Caki2 (cell line): ENCODE measurements at regions not wholly inside any gene's neighbourhood (a gene's known extent, or its start where the extent isn't known, plus 50 kb on each side); places are given as distances from the start of the nearest gene placed in this dataset.

Experiments
- DNase-seq: peaks from one replicate; pipeline ENCODE4 v3.0.0-alpha.2; 2015; ENCODE audit warnings: low read depth
- in situ Hi-C: cut with HindIII; loops from 2 replicates; pipeline ENCODE4 v1.10.0; 2016; ENCODE audit warnings: low sequenced_read_pairs, low pct_unique_long_range_greater_than_20kb, mixed read lengths

GRCh38 chr16:86432691-86433090 lies 77.6 kb upstream of the FOXF1 start:
- DNase-seq, result no peak
- in situ Hi-C loops, result no loop called here

- no peak for DNase-seq
- in situ Hi-C loops, result no loop called here
Measured at GRCh38 chr16:86436466-86437185, 73.7 kb upstream of the FOXF1 start.

DNA sequence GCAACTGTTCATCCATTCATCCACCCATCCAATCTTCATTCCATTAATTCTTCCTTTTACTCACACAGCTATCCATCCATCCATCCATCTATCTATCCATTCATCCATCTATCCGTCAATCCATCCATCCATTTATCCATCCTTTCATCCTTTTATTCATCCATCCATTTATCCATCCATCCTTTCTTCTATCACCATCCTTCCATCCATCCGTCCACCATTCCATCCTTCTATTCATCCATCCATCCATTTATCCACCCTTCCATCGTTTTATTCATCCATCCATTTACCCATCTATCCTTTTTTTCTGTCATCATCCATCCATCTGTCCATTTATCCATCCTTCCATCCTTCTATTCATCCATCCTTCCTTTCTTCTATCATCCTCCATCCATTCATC lies 73.0 kb upstream of the FOXF1 start:
- in situ Hi-C loops, result no loop called here
- no peak for DNase-seq

DNA sequence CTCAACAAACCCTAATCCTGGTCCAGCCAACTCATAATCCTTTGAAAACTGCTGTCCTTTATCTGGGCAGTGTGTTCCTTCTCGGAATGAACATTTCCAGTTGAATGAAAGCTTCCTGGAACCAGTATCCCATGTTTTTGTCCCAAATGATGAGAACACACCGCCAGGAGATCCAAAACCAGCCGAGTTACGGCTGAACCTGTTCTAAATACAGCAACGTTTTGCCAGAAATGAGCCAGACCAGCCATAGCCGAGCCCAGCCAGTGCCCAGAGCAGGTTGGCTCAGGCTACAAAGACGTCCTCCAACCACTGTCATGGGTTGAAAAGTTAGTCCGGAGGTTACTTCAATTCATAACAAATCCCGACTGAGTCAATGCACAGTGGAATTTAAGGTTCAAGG lies 67.6 kb upstream of the FOXF1 start:
- DNase-seq, result no peak
- in situ Hi-C loops, result no loop called here

DNA sequence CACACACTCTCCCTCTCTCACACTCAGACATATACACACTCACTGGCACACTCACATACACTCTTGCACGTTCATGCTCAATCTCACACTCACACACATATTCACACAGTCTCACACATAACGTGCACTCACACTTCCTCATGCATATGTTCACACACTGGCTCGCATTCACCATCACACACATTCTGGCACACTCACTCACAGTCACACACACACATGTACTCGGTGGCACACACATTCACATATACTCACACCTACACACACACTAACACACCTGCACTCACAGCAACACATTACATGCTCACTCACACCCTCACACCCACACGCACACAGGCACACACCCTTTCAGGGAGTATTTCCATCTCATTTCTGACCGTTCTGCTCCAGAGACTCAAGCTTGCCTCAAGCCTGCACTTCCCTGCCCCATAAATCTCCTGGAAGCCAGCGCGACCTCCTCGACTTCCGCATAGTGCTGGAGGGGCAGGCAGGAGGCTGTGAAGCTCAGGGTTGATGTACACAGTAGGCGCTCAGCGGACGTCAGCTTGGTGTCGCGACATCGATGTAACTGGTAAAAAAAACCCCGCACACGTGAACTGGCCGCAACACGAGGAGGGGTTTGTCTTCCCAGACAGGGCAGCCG lies 66.7 kb upstream of the FOXF1 start:
- in situ Hi-C loops, result no loop called here
- DNase-seq, result no peak

GRCh38 chr16:86444261-86444660 lies 66.1 kb upstream of the FOXF1 start:
- in situ Hi-C loops, result no loop called here
- DNase-seq, result no peak

DNA sequence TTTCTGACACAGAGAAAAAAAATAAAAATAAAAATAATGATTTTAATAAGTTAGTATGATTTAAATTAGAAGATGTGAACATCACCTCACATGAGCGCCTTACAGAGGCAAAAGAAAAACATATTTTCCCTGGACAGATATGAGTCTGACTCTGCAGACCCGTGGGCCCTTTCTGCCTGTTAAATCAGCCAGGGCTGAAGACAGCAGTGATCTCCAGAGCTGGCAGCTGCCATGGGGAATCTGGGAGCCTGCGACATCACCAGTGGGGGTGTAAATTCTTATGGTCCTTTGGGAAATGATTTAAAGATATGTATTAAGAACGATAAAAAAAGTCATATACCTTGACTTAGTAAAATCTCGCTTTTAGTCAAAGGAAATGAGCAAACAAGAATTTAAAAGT lies 65.7 kb upstream of the FOXF1 start:
- DNase-seq, result no peak
- in situ Hi-C loops, result no loop called here

- in situ Hi-C loops, result no loop called here
Measured at GRCh38 chr16:86446279-86446678, 64.0 kb upstream of the FOXF1 start.

GRCh38 chr16:86447228-86447627 lies 63.1 kb upstream of the FOXF1 start:
- in situ Hi-C loops, result no loop called here
- DNase-seq, result no peak

More at GRCh38 chr16:86446279-86446678, 64.0 kb upstream of the FOXF1 start:
- DNase-seq, result no peak

- DNase-seq, result no peak
- in situ Hi-C loops, result no loop called here
Measured at GRCh38 chr16:86448306-86448890, 61.9 kb upstream of the FOXF1 start.

DNA sequence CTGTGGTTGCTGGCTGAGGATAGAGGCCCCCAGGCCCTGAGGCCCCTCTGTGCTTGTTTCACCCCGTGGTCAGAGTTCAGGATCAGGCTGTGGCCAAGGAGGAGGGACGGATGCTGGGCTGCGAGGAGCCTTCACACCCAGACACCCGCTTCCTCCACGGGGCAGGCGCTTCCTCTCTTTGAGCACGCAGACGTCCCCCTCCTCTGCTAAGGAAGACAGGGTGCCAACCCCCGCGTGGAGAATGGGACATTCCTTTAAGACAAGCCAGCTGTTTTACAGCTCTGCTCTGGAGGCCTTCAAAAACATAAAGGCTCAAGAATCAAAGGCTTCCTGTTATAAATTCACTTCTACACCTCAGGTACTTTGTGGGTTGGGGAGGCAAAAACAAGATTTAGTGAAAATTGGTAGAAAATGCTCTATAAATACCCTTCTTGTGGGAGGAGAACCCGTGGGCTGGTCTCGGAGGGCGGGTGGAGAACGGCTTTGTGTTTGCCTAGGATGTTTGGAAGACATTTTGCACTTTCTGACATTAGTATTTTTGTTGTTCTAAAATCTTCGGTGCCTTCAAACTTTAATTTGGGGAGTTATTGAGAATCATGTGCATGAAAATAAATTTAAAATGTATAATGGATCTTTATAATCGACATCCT lies 60.8 kb upstream of the FOXF1 start:
- no peak for DNase-seq
- in situ Hi-C loops, result no loop called here

- no peak for DNase-seq
- in situ Hi-C loops, result no loop called here
Measured at GRCh38 chr16:86450691-86451090, 59.6 kb upstream of the FOXF1 start.

- in situ Hi-C loops, result no loop called here
- DNase-seq, result no peak
Measured at GRCh38 chr16:86452451-86452850, 57.9 kb upstream of the FOXF1 start.

DNA sequence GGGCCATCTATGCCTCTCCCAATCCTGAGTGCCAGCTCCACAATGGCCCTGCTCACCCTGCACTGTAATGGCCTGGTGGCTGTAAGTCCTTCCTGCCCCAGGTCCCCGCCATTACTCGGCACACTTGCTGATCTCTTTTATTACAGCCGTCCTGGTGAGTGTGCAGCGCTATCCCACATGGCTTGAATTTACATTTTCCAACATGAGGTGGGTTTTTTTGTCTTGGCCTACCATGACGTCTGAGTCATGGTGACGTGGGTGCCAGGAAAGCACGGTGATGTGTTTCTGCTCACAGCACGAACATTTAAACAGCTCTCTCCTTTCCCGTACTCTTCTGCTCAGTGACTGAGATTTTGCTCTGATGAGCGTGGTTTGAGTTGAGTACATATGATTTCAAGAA lies 55.2 kb upstream of the FOXF1 start:
- DNase-seq, result no peak
- in situ Hi-C loops, result no loop called here

DNA sequence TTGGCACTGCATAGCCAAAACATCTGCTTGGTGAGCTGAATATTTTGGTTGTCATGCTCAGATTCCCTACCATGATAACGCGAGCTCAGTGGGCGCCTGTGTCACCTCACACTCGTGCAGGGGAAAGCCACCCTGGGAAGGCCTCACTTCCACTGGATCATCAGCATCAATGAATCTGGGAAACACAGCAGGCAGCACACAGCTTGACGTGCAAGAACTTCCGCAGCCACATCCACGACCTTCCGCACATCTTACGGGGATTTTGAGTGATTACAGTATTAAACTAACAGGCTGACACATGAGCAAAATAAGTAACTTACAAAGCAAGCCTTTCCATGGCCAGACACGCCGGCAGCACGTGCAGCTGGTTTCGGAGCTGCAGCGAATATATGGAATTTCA lies 54.7 kb upstream of the FOXF1 start:
- no peak for DNase-seq
- in situ Hi-C loops, result no loop called here

GRCh38 chr16:86457501-86458148 lies 52.7 kb upstream of the FOXF1 start:
- DNase-seq, result no peak
- in situ Hi-C loops, result no loop called here

DNA sequence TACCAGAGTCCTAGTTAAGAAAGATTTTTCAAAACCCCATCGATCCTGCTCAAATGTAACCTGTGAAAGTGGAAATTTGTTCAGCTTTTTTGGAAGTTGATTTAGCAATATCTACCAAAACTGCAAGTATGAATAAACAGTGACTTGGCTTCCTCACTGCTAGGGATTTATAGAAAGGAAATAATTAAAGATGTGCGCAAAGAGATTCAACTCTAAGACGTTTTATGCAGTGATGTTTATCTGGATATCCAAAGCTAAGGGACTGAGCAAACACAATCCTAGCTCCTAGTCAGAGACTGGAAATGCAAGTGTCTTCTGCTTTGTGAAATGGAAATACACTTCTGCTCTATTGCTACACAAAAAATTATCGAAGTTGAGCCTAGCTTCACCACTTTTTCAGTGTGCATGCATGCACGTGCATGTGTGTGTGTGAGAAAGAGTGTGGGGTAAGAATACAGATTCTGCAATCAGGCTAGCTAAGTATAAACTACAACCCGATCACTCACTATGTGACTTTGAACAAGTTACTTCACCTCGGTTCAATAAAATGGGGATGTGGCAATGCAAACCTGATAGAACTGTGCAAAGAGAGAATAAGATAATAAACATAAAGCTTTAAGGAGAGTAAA lies 52.1 kb upstream of the FOXF1 start:
- no peak for DNase-seq
- in situ Hi-C loops, result no loop called here

DNA sequence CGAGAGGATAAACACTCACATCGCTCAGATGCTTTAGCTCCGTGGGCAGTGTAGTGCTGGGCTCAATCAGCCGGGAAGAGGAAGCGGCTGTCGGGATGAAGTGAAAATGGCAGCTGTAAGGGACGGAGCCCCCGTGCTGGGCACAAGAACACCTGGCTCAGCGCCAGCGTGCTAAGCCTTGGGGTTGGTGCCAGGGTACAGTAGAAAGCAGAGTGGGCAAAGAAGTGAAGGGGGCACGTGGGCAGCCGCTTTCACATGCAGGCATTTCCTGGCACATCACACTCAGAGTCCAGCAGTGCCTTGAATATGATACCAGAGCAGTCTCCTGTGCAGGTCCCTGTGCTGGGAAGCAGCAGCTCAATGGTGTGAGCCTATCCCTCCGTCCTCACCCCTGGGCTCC lies 51.1 kb upstream of the FOXF1 start:
- in situ Hi-C loops, result no loop called here
- DNase-seq, result no peak
